RKO (cell line): ENCODE measurements at regions not wholly inside any gene's neighbourhood (a gene's known extent, or its start where the extent isn't known, plus 50 kb on each side); places are given as distances from the start of the nearest gene placed in this dataset.
"Not testable (repeated sequence)": the region's sequence is repeated elsewhere in the genome, so short reads cannot be mapped to it uniquely, and the experiment has no call there.

ENCODE experiments used
- DNase-seq: peaks from one replicate; pipeline ENCODE4 v3.0.0-alpha.2; 2016; ENCODE audit warnings: low spot score

DNA sequence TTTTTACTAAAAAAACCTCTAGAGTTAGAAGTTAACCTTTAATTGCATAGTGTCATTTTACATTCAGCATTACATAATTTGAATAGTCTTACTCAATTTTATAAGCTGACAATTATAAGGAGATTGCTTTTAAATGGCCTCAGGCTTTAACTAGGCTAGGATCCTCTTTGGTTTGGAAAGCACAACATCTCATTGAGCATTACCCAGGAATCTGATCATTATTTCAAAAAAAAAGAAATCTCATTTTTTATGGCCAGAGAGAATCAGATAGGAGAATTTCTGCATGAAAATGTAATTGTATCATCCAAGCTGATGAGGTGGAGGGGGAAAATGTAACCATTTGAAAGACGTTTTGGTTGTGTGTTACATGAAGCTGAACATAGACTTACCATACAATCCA lies 324.9 kb upstream of the POT1 start:
- no peak for DNase-seq

DNA sequence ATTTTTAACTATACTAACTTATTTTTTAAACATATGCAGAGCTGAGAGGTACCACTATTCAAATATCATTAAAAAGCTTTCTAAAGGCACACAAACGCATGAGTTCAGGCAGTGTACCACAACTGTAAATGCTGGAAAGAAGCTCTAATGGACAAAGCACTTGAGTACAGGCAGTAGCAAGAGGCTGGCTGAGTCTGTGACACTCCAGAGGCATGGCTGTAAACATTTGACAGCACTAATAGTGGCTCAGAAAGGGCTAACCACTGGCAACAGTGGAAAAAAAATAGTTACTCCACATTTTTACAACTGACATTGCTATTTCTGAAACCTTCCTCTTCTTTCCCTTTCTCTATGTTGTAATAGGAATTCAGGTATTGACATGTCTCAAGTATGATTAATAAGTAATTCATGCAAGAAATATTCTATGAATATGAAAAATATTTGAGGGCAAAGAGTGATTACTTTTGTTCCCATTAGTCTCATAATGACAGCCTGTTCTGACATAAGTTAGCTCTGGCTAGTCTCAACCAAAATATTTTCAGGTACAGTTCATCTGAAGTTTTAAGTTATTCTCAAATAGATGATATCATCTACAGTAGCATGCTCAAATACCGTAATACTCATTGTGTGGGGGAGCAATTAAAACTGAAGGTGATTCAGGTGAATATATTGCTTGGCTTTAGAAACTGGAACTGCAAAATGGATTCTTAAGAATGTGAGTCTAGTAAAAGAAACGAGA lies 324.0 kb upstream of the POT1 start:
- DNase-seq: no peak

DNA sequence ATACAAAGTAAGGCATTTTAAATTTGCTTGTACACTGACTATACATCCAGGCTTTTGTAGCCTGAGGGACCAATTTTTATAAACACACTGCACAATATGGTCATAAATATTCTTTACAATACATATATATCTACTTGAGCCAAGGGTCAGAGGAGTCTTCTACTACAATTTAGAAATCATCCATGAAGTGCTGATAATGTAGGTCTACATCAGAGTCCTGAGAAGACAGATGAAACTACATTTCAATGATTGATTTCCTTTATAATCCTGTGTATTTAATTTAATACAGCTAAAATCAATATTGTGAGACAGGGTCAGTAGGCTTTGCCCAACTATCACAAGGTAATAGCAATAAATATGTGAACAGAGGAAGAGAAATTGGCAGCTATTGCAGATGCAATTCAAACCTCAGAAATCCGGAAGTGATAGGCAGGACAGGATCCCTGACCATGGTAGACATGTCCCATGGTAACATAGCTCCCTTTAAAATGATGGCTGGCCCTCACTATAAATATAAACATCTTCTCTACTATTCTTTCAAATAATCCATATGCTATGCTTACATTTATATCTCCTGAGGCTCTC lies 318.0 kb upstream of the POT1 start:
- no peak for DNase-seq

DNA sequence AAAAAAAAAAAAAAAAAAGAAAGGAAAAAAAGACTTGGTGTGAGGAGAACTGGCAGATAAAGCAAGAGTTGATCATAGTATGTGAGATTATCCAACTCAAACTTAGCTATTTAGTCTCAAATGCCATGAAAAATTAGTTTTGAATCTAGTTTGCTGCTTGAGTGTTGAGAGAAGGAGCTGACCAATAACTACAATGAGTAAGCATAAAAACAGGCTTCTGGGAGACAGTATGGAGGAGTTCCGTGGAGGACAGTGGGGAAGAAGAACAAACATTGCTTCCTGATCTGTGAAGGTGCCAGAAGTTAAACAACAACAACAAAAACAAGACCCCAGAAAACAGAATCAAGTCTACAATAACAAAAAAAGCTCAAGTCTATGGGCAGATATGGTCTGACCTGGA lies 317.1 kb upstream of the POT1 start:
- no peak for DNase-seq

DNA sequence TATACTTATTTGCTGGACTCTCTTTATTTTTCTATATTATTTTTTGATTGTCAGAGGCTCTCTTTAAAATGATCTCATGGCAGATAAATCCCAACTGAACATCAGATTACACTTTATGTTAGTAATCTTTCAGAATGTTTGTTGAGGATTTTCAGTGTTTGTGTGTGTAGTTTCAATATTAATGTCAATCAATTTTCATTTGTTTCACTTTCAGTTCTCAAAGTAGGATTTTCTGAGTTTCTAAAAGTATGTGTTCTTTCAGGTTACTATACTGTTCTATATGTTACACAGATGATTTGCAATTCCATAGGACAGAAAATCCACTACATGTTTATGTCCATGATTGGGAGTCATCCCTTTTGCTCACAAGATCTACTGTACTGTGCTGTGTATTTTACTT lies 311.9 kb upstream of the POT1 start:
- DNase-seq: no peak

DNA sequence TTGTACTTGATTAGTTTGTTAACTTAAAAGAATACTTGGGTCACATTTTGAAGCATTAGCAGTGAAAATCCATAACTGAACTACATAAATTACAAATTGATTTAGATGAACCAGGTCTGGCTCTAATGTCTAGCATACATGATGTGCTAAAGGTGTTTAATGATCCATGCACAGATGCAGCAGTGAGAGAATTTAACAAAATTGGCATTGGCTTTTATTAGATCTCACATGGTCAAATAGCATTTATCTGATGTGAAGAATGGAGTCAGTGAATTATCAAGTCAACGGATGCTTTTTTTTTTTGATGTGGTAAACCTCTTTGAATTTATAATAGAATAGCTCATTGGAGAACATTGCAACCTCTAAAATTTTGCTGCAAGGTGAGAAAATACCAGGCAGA lies 293.0 kb upstream of the POT1 start:
- DNase-seq: no peak

DNA sequence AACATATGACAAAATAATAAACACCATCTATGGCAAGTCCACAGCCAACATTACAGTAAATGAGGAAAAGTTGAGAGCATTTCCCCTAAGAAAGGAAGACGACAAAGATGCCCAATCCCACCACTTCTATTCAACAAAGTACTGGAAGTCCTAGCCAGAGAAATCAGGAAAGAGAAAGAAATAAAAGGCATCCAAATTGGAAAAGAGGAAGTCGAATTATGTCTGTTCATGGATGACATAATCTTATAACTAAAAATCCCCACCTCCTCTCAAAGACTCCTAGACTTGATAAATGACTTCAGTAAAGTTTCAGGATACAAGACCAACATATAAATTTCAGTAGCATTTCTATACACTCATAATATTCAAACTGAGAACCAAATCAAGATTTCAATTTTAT lies 288.5 kb upstream of the POT1 start:
- no peak for DNase-seq

DNA sequence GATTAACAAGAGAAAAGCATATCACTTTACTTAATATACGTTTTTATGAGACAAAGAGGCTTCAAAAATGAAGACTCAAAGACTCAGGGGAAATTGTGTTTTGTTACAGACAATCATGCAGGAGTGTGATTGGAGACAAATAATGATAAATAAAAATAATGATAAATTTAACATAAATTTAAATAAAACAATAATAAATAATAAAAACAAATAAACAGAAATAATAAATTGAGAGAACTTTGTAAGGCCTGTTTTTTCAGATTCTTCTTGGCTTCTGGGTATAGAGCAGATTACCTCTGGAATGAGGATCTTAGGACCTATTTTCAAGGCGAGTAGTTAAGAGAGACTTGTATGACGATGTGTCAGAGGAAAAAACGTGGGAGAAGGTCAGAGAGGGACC lies 271.4 kb upstream of the POT1 start:
- DNase-seq: no peak

DNA sequence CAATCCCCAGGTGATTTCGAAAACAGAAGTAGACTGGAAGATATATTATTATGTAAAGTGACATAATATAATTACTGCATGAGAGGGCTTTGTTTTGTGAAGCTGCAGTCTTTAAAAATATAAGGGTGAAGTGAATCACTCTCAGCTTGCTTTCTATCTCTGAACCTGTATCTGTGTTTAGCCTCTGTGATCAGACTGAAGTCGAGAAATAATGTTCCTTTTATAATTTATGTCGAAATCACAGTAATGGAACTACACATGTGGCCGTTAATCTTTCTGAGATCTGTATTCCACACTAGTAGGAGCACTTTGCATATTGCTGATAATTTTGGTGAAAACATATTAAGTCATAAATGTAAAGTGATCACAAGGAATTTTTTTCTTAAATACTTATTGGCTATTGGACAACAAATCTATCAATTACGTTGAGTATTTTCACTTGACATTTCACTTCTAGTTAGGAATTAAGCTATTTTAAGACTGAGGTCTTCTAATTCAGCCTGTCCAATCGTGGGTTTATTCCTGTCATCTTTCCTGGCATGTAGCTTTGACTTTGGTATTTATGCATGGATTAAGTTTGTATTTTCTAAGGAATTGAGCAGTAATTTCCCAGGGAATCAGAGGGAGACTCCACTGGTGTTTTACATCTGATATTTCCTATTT lies 268.2 kb upstream of the POT1 start:
- no peak for DNase-seq

DNA sequence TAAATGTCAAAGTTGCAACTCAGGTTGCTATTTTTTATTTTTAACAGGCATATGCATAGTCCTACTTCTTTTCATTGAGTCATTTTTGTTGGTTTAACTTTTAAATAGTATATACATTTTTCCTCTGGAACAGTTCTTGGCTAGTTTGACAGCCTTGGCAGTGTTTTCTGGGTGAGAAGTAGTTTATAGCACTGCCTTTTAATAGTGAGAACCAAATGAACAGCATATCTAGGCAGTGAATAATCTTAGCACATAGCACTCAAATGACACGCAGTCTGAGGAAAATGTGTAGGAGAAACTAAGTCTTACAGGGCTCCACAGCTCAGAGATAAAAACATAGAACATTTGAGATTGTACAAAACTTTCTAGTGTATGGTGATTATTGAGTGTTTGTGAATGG lies 265.5 kb upstream of the POT1 start:
- no peak for DNase-seq

DNA sequence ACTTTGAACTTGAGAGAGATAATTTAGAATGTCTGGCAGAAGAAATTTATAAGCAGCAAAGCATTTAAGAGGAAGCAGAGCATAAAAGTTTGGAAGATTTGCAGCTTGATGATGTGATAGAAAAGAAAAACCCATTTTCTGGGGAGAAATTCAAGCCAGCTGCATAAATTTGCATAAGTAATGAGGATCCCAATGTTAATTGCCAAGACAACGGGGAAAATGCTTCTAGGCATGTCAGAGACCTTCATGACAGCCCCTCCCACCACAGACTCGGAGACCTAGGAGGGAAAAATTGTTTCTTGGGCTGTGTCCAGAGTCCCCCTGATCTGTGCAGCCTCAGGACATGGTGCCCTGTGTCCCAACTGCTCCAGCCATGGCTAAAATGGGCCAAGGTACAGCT lies 263.6 kb upstream of the POT1 start:
- no peak for DNase-seq

DNA sequence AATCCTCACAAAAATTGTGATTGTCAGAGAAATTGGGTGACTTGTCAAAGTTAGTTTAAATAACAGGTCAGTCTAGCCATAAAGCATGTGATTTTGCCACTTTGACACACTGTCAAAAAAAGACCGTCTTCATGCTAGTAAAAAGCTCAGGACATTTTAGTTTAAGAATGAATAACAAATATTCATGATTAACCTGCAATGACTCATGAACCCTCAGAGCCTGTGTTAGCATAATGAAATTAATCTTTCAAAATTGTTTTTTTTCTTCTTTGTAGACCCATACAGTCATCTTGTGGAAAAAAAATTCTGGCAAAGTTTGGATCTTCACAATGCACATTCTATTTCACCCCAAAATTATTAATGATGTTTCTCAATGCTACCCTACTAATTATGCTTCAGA lies 255.2 kb upstream of the POT1 start:
- no peak for DNase-seq

DNA sequence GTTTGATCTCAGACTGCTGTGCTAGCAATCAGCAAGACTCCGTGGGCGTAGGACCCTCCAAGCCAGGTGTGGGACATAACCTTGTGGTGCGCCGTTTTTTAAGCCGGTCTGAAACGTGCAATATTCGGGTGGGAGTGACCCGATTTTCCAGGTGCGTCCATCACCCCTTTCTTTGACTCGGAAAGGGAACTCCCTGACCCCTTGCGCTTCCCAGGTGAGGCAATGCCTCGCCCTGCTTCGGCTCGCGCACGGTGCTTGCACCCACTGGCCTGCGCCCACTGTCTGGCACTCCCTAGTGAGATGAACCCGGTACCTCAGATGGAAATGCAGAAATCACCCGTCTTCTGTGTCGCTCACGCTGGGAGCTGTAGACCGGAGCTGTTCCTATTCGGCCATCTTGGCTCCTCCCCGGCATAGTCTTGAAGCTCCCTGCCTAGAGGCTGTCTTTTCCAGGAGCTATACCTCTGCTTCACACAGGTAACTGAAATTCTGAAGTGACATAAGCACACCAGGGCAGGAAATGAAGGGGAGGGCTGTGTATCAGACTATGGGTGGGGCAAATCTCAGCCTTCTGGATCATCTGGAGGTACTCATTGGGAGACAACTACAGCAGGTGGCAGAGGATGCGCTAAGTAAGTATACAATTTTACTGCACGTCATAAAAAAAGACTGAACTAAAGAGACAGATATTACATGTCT lies 252.1 kb upstream of the POT1 start:
- DNase-seq: not testable (repeated sequence)

DNA sequence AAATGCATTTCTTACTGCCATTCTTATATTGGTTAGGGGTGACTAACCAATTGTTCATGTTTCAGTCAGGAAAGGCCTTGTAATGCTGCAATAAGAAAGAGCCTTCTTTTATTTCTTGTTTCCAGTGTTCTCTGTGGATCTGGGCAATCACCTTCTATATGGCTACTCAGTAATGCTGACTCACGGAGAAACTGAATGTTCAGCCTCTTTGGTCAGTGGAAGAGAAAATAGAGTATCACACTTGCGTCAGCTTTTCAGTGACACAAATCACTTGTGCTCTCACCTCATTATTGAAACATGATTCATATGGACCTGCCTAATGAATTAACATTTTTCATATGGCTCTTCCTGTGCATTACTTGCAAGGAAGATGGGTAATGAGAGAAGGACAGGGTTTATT lies 243.9 kb upstream of the POT1 start:
- DNase-seq: peak; percentile 77

DNA sequence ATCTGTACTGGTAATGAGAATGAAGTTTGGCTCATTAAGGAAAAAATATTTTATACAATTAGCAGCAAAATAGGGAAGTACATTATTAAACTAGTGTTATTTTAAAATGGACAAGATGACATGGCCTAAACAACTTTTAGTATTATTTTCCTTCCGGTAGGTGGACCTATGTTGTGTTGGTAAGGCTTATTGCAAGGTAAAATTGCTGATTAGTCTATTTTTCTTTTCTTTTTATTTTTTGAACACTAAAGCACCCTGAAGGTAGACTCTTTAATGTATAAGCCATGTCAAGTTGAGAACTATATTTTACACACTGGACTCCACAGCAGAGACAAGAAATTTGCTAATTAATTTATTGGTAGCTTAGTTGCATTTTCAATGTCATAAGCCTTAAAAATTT lies 239.5 kb upstream of the POT1 start:
- no peak for DNase-seq

DNA sequence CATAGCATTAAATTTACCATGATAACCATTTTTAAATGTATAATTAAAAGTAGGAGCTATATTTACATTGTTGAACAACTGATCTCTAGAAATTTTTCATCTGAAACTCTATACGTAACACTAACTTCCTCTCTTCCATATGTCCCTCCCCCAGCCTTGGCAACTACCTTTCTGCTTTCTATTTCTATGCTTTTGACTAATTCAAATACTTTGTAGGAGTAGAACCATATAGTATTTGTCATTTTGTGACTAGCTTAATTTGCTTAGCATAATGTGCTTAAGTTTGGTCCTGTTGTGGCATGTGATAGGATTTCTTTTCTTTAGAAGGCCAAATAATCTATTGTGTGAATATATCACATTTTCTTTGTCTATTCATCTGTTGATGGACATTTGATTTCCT lies 225.3 kb upstream of the POT1 start:
- DNase-seq: no peak

DNA sequence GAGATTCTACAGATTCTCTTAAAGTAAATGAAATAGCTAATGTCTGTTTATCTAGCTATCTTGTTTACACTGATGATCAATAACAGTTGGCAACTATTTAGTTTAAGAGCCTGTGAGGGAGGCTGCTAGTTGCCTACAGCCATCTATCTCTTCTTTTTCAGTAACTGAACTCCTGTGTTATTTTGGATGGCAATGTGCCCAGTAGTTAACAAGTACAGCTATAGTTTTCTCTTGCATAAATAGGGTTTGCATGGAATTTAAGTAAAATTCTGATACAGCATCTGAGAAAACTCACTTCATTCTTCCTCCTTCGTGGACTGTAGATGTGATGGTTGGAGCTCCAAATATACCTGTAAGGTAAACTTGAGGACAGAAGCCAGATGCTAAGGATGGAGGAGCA lies 219.5 kb upstream of the POT1 start:
- no peak for DNase-seq

DNA sequence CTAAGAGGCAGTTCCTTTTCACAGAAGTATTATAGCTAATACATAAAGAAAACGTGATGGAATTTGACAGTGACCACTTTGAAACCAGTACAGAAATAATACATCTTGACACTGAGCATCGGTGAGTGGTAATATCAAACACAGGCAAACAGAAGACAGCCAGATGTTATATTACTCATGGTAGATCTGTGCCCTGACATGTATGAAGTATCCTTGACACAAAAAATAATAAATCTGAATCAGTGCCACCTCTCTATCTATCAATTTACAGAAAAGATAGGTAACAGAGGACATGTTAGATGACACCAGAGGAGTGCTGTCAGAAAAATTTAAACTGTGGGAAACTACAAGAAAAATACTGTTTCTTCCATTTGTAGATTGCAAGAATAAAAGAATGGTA lies 217.4 kb upstream of the POT1 start:
- no peak for DNase-seq

DNA sequence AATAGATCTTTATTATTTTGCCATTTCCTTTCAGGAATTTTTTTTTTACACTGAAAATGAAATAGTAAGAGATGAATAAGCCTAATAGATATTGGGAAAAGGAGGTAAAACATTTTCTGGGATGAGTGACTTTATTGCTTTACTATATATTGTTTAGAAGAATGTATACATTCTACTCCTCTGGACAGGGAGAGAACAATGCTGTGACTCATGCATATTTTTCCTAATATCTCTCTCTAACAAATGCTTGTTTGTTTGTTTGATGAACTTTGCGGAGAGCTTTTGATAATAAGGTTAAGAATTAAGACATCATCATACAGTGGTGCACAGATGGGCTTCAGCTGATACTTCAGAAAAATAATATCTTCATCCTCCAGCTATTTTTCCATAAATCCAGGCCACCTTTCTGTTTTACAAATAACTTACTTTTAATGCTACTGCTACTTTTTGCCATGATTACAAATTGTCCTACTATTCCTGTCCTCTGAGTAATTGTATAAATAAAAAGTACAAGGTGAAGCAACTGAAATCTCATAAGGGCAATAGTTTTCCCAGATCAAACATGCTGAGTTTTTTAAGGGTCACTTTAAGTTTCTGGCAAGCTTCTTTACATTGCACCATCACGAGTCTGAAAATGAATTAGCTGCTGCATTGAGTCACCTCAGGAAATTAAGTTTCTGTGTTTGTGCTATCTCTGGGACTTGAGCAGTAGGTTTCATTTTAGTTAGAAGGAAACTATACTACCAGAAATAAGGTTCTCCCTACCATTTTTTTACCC lies 207.3 kb upstream of the POT1 start:
- peak; percentile 11 for DNase-seq

DNA sequence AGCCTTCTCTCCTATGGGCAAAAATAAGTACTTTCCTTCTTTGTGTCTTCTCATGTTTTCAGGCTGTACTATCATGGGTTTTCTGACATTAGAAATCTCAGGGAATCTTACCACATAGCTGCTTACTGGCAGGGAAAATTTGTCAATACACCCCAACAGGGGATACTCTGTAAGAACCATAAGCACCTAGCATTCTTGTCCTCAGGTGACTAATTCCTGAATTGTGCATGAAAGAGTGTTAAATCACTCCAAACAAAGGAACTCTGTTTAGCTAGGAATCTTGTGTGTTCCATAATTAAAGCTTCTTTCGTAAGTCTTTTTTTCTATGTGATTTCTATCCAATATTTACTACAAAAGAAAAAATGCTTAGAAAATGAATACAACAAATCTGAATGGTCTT lies 206.7 kb upstream of the POT1 start:
- DNase-seq: no peak

DNA sequence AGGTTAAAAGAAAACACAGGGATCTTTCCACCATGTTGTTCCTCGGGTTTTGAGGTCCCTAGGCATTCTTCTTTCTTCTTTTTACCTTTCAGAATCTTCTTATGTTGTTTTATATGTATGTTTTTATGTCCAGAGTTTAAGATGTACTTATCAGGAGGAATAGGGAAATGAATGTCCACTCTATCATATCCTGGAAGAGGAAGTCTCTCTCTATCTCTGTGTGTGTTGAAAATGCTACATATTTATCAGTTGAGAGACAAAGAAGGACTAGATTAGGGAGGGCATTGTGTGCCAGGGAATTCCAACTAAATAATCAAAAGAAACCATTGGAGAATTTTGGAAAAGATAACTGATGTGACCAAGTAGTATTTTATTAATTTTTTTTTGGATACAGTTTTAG lies 200.5 kb upstream of the POT1 start:
- DNase-seq: no peak

DNA sequence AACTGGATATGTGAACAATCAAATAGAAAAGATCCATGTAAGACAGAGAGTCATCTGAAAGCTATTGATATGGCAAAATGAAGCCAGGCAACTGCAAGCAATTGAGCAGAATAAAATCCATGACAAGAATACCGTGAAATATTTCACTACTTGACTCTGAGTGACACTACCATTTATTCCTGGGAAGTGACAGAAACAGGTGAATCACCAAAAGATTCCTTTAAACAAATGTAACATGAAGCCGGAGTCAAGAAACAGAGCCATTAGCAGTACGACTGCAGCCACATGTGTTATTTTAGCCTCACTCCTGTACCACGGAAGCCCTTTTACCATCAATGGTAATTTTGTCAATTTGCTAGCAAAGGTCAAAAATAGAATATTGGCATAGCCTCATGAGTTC lies 197.7 kb upstream of the POT1 start:
- DNase-seq: no peak
